ENCODE measurements at regions not wholly inside any gene's neighbourhood (a gene's known extent, or its start where the extent isn't known, plus 50 kb on each side); places are given as distances from the start of the nearest gene placed in this dataset.

- no peaks in the 10 kb centered on the region for H3K27me3 ChIP-seq (ENCODE audit: control insufficient read depth, insufficient read depth, low read length)
- H3K9me3 ChIP-seq (ENCODE audit: control insufficient read depth in 2 of 3, insufficient read depth in 1 of 3, low read length in 3 of 3) = no peaks in the 10 kb centered on the region
- H3K4me3 ChIP-seq (ENCODE audit: low read length in 3 of 3) = no peak overlapping the region
- no peak for FAIRE-seq
- no peak overlapping the region for H3K9ac ChIP-seq (ENCODE audit: low read length in 3 of 3)
- no peak for TF ChIP-seq CTCF (IDR thresholded peaks at IDR 0.05; ENCODE audit: borderline replicate concordance, extremely low read depth, insufficient read depth)
- H3K4me1 ChIP-seq (ENCODE audit: control insufficient read depth in 2 of 3, insufficient read depth in 2 of 3, low read depth in 1 of 3, low read length in 3 of 3) = no peaks in the 10 kb centered on the region
- no peak for DNase-seq
- intact Hi-C loops (cut with DNase I) = no loop called here
- H3K27ac ChIP-seq (ENCODE audit: low read depth in 2 of 2, low read length in 2 of 2) = no peak overlapping the region
- H3K36me3 ChIP-seq (ENCODE audit: control insufficient read depth in 2 of 3, insufficient read depth in 3 of 3, low read length in 3 of 3) = no peaks in the 10 kb centered on the region
Observed at GRCh38 chr2:220440731-220441130, 813.3 kb downstream of the SLC4A3 start.

- H3K4me3 ChIP-seq (ENCODE audit: low read length in 3 of 3) = no peak overlapping the region
- H3K9ac ChIP-seq (ENCODE audit: low read length in 3 of 3) = no peak overlapping the region
- no peaks in the 10 kb centered on the region for H3K9me3 ChIP-seq (ENCODE audit: control insufficient read depth in 2 of 3, insufficient read depth in 1 of 3, low read length in 3 of 3)
- no peaks in the 10 kb centered on the region for H3K36me3 ChIP-seq (ENCODE audit: control insufficient read depth in 2 of 3, insufficient read depth in 3 of 3, low read length in 3 of 3)
- TF ChIP-seq CTCF (IDR thresholded peaks at IDR 0.05; ENCODE audit: borderline replicate concordance, extremely low read depth, insufficient read depth) = no peak
- FAIRE-seq = no peak
- H3K4me1 ChIP-seq (ENCODE audit: control insufficient read depth in 2 of 3, insufficient read depth in 2 of 3, low read depth in 1 of 3, low read length in 3 of 3) = no peaks in the 10 kb centered on the region
- no peak overlapping the region for H3K27ac ChIP-seq (ENCODE audit: low read depth in 2 of 2, low read length in 2 of 2)
- DNase-seq = no peak
- intact Hi-C loops (cut with DNase I) = no loop called here
- no peaks in the 10 kb centered on the region for H3K27me3 ChIP-seq (ENCODE audit: control insufficient read depth, insufficient read depth, low read length)
Observed at GRCh38 chr2:220441404-220441803, 814.0 kb downstream of the SLC4A3 start.

GRCh38 chr2:220442012-220442411, 814.6 kb downstream of the SLC4A3 start:
- Histone ChIP-seq H3K27me3 (ENCODE audit: control insufficient read depth, insufficient read depth, low read length) (no peaks in the 10 kb centered on the region), H3K36me3 (ENCODE audit: control insufficient read depth in 2 of 3, insufficient read depth in 3 of 3, low read length in 3 of 3) (no peaks in the 10 kb centered on the region), H3K27ac (ENCODE audit: low read depth in 2 of 2, low read length in 2 of 2) (no peak overlapping the region), H3K9ac (ENCODE audit: low read length in 3 of 3) (no peak overlapping the region), H3K4me3 (ENCODE audit: low read length in 3 of 3) (no peak overlapping the region), H3K4me1 (ENCODE audit: control insufficient read depth in 2 of 3, insufficient read depth in 2 of 3, low read depth in 1 of 3, low read length in 3 of 3) (no peaks in the 10 kb centered on the region), H3K9me3 (ENCODE audit: control insufficient read depth in 2 of 3, insufficient read depth in 1 of 3, low read length in 3 of 3) (no peaks in the 10 kb centered on the region)
- TF ChIP-seq CTCF (IDR thresholded peaks at IDR 0.05; ENCODE audit: borderline replicate concordance, extremely low read depth, insufficient read depth) = no peak
- intact Hi-C loops (cut with DNase I) = no loop called here
- DNase-seq = no peak
- no peak for FAIRE-seq

GRCh38 chr2:220445429-220446105, 818.1 kb downstream of the SLC4A3 start:
- H3K4me3 ChIP-seq (ENCODE audit: low read length in 3 of 3) = no peak overlapping the region
- intact Hi-C loops (cut with DNase I) = no loop called here
- FAIRE-seq = no peak
- no peak overlapping the region for H3K27ac ChIP-seq (ENCODE audit: low read depth in 2 of 2, low read length in 2 of 2)
- H3K9me3 ChIP-seq (ENCODE audit: control insufficient read depth in 2 of 3, insufficient read depth in 1 of 3, low read length in 3 of 3) = no peaks in the 10 kb centered on the region
- H3K4me1 ChIP-seq (ENCODE audit: control insufficient read depth in 2 of 3, insufficient read depth in 2 of 3, low read depth in 1 of 3, low read length in 3 of 3) = no peaks in the 10 kb centered on the region
- no peak for TF ChIP-seq CTCF (IDR thresholded peaks at IDR 0.05; ENCODE audit: borderline replicate concordance, extremely low read depth, insufficient read depth)
- DNase-seq = no peak
- no peaks in the 10 kb centered on the region for H3K36me3 ChIP-seq (ENCODE audit: control insufficient read depth in 2 of 3, insufficient read depth in 3 of 3, low read length in 3 of 3)
- no peaks in the 10 kb centered on the region for H3K27me3 ChIP-seq (ENCODE audit: control insufficient read depth, insufficient read depth, low read length)
- H3K9ac ChIP-seq (ENCODE audit: low read length in 3 of 3) = no peak overlapping the region

Data from kidney (tissue), 13 donors.